MCF 10A (cell line): ENCODE measurements at regions not wholly inside any gene's neighbourhood (a gene's known extent, or its start where the extent isn't known, plus 50 kb on each side); places are given as distances from the start of the nearest gene placed in this dataset.

Source experiments
- BruUV-seq: library from RNA; stranded (reverse); fragments of 400-500 nt; replicated peaks from 2 replicates; lab custom pipeline; 2021; lab: Mats Ljungman, UMichigan
- CTCF ChIA-PET: fragments of 300-600 bp; sonication (Branson Sonifier 250); formaldehyde crosslinking; extraction: SDS; loops from one replicate; lab custom pipeline; 2021; ENCODE audit warnings: antibody characterized with exemption, inconsistent platforms; lab: Yijun Ruan, JAX
- POLR2A ChIA-PET: fragments of 300-600, 350-650 bp; sonication (Branson Sonifier 250); formaldehyde crosslinking; extraction: SDS; loops from one replicate; lab custom pipeline; 2020; ENCODE audit warnings: antibody characterized with exemption, inconsistent platforms; lab: Yijun Ruan, JAX
- DNase-seq: peaks from one replicate; pipeline ENCODE4 v3.0.0-alpha.2; 2018; ENCODE audit not compliant: unreplicated experiment
- H3K27ac Mint-ChIP-seq: one replicate; pipeline ENCODE4 v1.8.0; 2022; ENCODE audit warnings: mild to moderate bottlenecking, low read depth, mixed read lengths; ENCODE audit not compliant: unreplicated experiment
- H3K27me3 Mint-ChIP-seq: one replicate; pipeline ENCODE4 v1.8.0; 2022; ENCODE audit warnings: mixed read lengths; ENCODE audit not compliant: insufficient read depth, unreplicated experiment
- H3K36me3 Mint-ChIP-seq: one replicate; pipeline ENCODE4 v1.8.0; 2022; ENCODE audit warnings: mild to moderate bottlenecking, moderate library complexity, mixed read lengths; ENCODE audit not compliant: insufficient read depth, unreplicated experiment
- H3K4me1 Mint-ChIP-seq: one replicate; pipeline ENCODE4 v1.8.0; 2022; ENCODE audit warnings: mixed read lengths; ENCODE audit not compliant: insufficient read depth, unreplicated experiment
- H3K4me3 Mint-ChIP-seq: one replicate; pipeline ENCODE4 v1.8.0; 2022; ENCODE audit warnings: mild to moderate bottlenecking, moderate library complexity, mixed read lengths; ENCODE audit not compliant: unreplicated experiment
- H3K9me3 Mint-ChIP-seq: one replicate; pipeline ENCODE4 v1.8.0; 2022; ENCODE audit warnings: mixed read lengths; ENCODE audit not compliant: unreplicated experiment
- CTCF ChIP-seq: fragments of 200-600 bp; IDR thresholded peaks from one replicate; pipeline ENCODE4 v1.8.0; 2022; ENCODE audit warnings: antibody characterized with exemption, mild to moderate bottlenecking; ENCODE audit not compliant: unreplicated experiment
- intact Hi-C: fragments of 100-400 bp; cut with micrococcal nuclease; formaldehyde crosslinking; loops from 2 replicates; pipeline ENCODE4 v1.14.1; 2022

- TF ChIP-seq CTCF, result no peak
- no peak for DNase-seq
- intact Hi-C loops, result no loop called here
- no TSS peak for BruUV-seq
- Mint-ChIP-seq H3K4me1 (no peaks in the 10 kb centered on the region), H3K27ac (no peak overlapping the region), H3K27me3 (peaks cover 30% of the 10 kb centered on the region), H3K4me3 (no peak overlapping the region), H3K36me3 (peaks cover 4% of the 10 kb centered on the region), H3K9me3 (peaks cover 7% of the 10 kb centered on the region)
- POLR2A ChIA-PET, result interaction anchor here (0.6 kb wide), 1 partner anchor 329 kb away, joined by 3 read pairs; no protein-coding TSS in a partner anchor
- CTCF ChIA-PET, result no interaction called here
These were observed 213.6 kb downstream of the KIF26A start for GRCh38 chr14:104351849-104352492.

- DNase-seq, result no peak
- no peak for TF ChIP-seq CTCF
- Mint-ChIP-seq H3K36me3 (peaks cover 4% of the 10 kb centered on the region), H3K27me3 (peaks cover 24% of the 10 kb centered on the region), H3K27ac (no peak overlapping the region), H3K4me3 (no peak overlapping the region), H3K9me3 (peaks cover 7% of the 10 kb centered on the region), H3K4me1 (no peaks in the 10 kb centered on the region)
- CTCF ChIA-PET, result no interaction called here
- POLR2A ChIA-PET, result no interaction called here
- BruUV-seq, result no TSS peak
- intact Hi-C loops, result no loop called here
These were observed 214.3 kb downstream of the KIF26A start for GRCh38 chr14:104352493-104353220.

- BruUV-seq, result no TSS peak
- TF ChIP-seq CTCF, result no peak
- CTCF ChIA-PET, result no interaction called here
- H3K4me3 Mint-ChIP-seq, result no peak overlapping the region
- intact Hi-C loops, result no loop called here
- no peak for DNase-seq
- H3K9me3 Mint-ChIP-seq, result peaks cover 4% of the 10 kb centered on the region
- H3K4me1 Mint-ChIP-seq, result no peaks in the 10 kb centered on the region
- H3K27me3 Mint-ChIP-seq, result peaks cover 17% of the 10 kb centered on the region
- H3K27ac Mint-ChIP-seq, result no peak overlapping the region
- H3K36me3 Mint-ChIP-seq, result peaks cover 4% of the 10 kb centered on the region
- POLR2A ChIA-PET, result no interaction called here
These were observed 215.0 kb downstream of the KIF26A start for GRCh38 chr14:104353221-104353920.
